H1 (cell line): ENCODE measurements at regions not wholly inside any gene's neighbourhood (a gene's known extent, or its start where the extent isn't known, plus 50 kb on each side); places are given as distances from the start of the nearest gene placed in this dataset.

Experiments
- CHD2 ChIP-seq: IDR thresholded peaks from 2 replicates; pipeline ENCODE4 v1.6.1; 2012; ENCODE audit warnings: low read length, improper control_type of control experiment
- EZH2 ChIP-seq: fragments of 200-600 bp; sonication (generic); IDR thresholded peaks from 2 replicates; pipeline ENCODE4 v1.7.1; 2012; ENCODE audit warnings: low read depth, mild to moderate bottlenecking, moderate library complexity, low read length, inconsistent platforms; ENCODE audit not compliant: severe bottlenecking
- POLR2A ChIP-seq, 2 experiments: IDR thresholded peaks; 1 replicate in 1 of 2; 2 replicates in 1 of 2; pipeline ENCODE4 v1.6.1; 2011; ENCODE audit warnings: low read depth in 2 of 2, low read length in 2 of 2, mild to moderate bottlenecking in 2 of 2; ENCODE audit errors: control extremely low read depth in 1 of 2
- POU5F1 ChIP-seq: IDR thresholded peaks from 2 replicates; pipeline ENCODE4 v1.6.1; 2011; ENCODE audit warnings: low read depth, mild to moderate bottlenecking, low read length, moderate library complexity

- TF ChIP-seq POLR2A (IDR thresholded peaks at IDR 0.05; ENCODE audit: control extremely low read depth in 1 of 2, low read depth in 2 of 2, low read length in 2 of 2) (no peak), CHD2 (no peak), POU5F1 (no peak), EZH2 (no peak)
Observed at GRCh38 chr5:68631884-68632283, 416.3 kb downstream of the PIK3R1 start.
